ENCODE measurements at regions not wholly inside any gene's neighbourhood (a gene's known extent, or its start where the extent isn't known, plus 50 kb on each side); places are given as distances from the start of the nearest gene placed in this dataset.
A peak's percentile ranks its signal among the peaks of the same experiment; 100 is the strongest.

GRCh38 chr3:14273901-14274611, 95.4 kb downstream of the LSM3 start:
- DNase-seq = no peak

DNA sequence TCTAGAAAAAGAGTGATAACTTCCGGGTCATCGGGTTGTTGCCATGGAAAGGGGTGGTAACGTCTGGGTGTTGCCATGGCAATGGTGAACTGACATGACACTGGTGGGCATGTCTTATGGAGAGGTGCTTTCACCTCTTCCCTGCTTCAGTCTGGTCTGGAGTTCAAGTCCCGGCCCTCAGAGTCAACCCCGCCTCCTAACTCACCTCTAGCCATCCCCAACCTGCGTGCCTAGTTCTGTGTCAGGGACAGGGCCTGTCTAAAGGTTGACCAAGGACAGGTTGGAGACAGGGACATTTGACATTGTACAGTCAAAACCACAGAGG, 96.0 kb downstream of the LSM3 start:
- no peak for DNase-seq

GRCh38 chr3:14274999-14275961, 96.7 kb downstream of the LSM3 start:
- DNase-seq = peak; percentile 37

GRCh38 chr3:14275962-14276909, 97.6 kb downstream of the LSM3 start:
- DNase-seq = no peak

- no peak for DNase-seq
Observed at GRCh38 chr3:14277557-14277956, 98.9 kb downstream of the LSM3 start.

DNA sequence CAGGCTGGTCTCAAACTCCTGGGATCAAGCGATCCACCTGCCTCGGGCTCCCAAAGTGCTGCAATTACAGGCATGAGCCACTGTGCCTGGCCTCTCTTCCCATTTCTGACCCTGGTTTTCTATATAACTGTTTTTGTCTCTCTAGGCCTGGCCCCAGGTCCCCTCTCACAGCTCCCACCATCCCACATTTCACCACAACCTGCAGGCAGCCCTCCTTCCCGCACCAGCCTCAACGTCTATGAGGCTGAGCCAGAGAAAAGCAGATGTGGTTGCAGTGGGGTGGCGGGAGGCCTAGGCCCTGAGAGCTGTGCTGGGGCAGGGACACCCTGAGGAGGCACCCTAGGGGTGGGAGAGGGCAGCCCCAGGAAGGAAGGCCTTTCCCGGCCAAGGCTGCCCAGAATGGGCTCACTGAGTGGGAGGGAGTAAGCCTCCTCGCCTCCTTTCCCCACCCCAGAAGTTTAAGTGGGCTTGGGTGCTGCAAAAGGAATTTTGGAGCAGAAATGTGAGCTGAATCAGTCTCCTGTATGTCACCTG, 99.7 kb downstream of the LSM3 start:
- no peak for DNase-seq

DNA sequence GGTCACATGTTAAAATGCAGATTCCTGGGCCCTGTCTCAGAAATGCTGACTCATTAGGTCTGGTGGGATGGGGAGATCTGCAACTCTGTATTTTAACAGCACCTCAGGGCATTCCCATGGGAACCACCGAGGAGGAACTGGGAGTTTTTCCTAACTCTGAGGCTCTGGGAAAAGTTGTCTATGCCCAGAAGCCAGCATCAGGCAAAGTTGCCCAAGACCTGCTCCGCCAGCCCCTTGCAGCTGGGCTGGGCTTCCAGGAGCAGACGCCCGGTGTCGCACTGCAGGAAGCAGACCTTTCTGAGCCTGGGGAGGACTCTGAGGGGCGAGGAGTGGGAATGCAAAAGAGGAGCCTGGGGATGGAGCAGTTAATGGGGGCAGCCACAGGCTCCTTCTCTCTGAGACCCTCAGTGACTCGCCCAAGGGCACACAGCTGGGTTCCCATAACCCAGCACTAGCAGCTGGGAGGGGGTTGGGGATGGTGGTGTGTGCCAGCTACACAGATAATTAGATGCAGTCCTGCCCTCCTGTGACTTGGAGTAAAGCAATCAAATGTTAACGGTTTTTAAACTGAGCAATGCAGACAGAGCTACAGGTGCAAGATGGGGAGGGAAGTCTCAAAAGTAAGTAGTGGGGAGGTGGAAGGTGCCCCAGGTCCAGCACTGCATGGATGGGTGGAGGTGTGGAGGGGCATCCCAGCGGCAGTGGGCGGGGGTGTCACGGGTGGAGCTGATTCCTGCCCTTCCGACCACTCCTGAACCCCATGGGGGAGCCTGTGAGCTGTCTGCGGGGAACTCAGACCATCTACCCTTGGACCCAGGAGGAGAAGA, 100.4 kb downstream of the LSM3 start:
- no peak for DNase-seq

DNA sequence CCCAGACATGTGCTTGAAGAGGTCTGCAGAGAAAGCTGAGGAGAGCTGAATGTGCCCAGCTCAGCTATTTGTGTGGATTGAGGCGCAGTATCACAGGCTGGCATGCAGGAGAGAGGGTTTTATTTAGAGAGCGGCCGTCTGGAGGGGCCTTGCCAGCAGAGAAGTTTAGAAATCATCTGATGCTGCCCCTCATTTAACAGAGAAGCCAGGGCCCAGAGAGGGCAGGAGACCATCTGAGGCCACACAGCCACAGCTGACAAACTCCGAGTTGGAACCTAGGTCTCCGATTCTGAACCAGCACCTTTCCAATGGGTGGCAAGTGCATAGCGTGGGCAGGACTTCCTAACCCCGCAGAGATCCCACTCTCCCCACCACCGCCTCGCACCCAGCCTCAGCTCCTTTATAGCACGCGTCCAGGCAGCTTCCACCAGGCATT, 101.0 kb downstream of the LSM3 start:
- DNase-seq = no peak

GRCh38 chr3:14280326-14280725, 101.7 kb downstream of the LSM3 start:
- DNase-seq = no peak

DNA sequence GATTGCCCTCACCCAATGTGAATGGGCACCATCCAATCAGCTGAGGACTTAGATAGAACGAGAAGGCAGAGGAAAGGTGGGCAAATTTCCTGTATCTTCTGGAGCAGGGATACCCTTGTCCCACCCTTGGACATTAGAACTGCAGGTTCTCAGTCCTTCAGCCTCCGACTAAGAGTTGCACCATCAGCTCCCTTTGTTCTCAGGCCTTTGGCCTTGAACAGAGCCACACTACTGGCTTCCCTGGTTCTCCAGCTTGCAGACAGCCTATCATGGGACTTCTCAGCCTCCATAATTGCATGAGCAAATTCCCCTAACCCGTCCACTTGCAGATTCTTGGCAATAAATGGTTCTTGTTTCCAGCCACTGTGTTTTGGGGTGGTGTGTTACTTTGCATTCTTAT, 102.4 kb downstream of the LSM3 start:
- no peak for DNase-seq

DNA sequence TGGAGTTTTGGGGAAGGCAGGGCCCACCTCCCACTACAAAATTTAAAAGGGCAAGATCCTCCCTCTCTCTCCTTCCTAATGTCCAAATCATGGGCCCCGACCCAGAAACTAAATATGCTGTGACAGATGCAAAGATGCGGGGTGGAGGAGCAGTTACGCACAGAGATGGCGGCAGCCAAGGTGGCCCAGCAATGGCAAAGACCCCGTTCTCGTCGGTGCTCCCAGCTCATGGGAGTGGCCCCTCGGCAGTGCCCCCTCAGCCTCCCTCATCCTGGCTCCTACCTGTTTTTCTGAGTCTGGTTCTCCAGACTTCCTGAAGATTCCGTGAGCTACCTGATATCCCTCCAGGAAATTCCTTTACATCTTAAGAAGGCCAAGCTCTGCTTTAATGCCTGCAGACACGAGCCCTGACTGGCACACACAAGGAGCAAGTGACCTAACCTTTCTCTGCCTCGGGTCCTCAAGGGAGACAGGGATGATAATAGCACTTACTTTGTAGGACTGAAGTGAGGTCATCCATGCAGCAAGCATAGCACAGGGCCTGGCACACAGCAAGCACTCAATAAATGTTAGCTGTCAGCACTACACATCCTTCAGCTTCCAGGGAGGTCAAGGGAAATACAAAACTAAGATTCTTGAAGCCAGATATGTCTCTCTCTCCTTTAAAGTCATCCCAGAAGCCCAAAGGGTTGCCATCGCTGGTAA, 103.5 kb downstream of the LSM3 start:
- no peak for DNase-seq

DNA sequence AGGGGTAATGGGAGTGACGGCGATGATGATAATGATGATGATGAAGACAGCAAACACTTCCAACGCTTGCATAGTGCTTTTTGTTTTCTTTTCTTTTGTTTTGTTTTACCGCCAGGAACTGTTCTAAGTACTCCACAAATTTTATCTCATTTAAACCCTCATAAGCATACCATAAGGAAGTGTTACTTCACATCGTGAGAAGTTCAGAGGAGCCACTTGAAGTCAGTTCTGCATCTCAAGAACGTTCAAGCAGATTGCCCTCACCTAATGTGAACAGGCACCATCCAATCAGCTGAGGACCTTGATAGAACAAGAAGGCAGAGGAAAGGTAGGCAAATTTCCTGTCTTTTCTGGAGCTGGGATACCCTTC, 104.1 kb downstream of the LSM3 start:
- no peak for DNase-seq

- DNase-seq = no peak
Observed at GRCh38 chr3:14283092-14283812, 104.6 kb downstream of the LSM3 start.

DNA sequence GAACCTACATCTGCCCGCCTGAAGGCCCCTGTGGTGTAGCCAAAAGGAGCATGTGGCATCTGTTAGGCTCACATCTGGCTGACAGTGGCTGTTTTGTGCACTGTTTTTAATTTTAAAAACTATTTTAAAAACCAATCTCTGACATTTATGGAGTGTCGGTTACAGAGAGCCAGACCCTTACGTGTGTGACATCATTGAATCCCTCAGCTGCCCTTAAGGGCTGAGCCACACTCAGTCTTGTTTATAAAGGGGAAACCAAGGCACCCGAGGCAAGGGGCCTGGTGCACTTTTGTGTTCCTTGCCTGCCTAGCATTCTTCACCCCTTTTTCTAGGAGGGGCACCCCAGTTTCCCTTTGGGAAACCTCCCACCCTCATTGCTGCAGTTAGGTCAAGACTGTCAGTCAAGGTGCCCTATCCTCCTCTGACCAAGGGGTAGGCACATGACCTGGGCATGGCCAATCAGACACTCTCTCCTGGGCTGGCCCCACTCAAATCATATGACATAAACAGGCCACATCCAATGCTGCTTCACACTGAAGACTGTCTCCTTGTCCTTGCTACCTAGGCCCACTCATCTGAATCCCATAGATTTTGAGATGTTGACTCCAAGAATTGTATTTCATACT, 105.3 kb downstream of the LSM3 start:
- DNase-seq = no peak

GRCh38 chr3:14284694-14285547, 106.3 kb downstream of the LSM3 start:
- DNase-seq = peak; percentile 57

DNA sequence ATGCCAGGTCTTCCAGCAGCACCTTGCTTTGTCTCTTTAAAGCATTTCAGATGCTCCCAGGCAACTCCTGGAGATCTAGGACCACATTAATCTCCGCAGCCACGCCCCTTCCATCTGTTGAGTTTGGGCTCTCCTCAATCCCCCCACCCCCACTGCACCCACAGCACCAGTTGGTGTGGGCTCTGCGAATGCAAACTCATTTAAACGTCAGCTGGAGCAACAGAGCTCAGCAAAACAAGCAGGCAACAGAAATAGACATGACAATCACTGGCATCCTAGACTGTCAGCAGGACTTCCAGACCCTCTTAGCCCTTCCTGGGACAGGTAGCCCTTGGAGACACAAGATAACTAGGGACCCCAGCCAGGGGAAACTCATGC, 106.9 kb downstream of the LSM3 start:
- no peak for DNase-seq

DNA sequence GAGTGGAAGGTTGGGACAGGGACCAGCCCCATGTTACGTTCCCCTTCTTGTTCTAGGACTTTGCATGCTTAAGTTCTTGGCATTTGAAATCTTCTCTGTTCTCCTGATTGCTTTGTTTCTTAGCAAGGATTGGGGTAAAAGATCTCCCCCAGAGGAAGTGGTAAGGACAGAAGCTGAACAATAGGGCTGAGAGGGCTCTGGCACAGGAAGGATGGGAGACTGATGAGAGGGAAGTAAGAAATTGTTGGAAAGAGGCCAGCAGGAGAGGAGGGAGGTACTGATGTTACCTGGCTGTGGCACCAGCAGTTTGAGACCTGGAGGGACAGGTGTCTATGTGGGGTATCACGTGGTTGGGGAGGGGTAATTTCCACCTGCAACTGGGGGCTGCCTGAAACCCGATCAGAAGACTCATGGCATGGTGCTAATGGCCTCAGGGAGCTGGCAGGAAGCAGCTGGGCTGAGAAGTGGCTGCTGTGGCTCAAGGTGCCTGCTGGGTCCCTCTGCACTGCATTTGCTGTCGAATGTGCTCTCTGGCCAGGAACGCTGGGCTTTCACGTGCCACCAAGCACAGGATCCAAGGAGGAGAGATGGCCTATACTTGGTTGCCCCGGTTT, 108.4 kb downstream of the LSM3 start:
- no peak for DNase-seq

DNA sequence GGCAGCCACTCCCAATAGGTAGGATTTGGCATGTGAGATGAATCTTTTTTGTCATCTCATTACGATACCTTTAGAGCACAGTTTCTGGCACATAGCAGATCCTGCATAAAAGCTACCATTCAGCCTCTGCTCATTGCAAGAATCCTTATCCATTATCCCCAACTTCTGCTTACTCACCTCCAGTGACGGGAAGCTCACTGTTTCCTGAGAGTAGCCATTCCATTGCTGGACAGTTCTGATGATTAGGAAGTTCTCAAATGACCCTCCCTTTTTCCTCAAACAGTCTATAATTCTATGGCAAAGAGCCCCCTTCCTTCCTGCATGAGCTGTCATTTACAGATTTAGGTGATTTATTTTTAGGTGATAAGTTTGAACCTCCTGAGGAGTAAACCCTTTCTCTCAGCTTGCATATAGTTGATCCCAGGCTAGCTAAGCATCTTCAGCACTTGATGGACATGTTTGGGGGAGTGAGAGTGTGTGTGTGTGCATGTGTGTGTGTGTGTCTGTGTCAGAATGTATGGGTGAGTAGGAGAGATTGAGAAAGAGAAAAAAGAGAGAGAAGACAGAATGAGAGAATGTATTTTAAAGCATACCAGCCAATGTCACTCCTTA, 109.7 kb downstream of the LSM3 start:
- no peak for DNase-seq

Data from inflammatory macrophage treated with lipopolysaccharide for 4 hours (primary cell).